ENCODE measurements at regions not wholly inside any gene's neighbourhood (a gene's known extent, or its start where the extent isn't known, plus 50 kb on each side); places are given as distances from the start of the nearest gene placed in this dataset.

DNA sequence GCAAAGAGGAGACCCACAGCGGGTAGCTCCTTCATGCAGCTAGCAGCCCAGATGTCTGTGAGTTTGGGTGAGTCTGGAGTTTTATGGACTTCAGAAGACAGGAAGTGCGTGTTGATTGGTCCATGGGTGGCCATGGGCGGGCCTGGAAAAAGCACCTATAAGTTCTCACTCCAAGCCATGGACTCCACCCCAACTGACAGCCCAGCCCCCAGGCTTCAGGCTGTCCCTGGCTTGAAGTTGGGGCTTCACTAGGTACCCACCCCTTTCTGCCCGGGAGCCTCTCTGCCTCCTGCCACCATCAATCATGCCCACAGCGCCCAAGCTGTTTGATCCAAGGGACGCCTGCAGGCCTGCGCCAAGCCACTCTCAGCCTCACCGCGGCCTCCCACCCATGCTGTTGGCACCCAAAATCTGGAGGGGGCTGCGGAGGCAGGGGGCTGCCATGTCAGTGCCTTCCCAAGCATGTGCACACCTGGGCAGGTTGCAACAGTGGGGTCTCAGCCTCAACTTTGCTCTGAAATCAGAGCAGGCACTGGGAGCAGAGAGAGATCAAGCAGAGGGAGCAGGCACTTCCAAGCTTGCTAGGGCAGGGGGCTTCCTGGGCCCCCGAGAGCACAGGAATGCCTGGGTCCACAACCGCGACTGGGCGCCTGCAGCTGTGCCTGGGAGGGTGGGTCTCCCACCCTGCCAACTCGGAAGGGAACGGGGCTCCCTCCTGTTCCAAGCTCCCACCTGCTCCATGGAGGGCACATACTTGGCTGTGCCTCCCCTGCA lies 1503.7 kb downstream of the CDH11 start:
- Mint-ChIP-seq H3K4me3 (no peak overlapping the region), H3K36me3 (no peaks in the 10 kb centered on the region), H3K9me3 (peaks cover 3 to 5% of the 10 kb centered on the region in 2 donors), H3K4me1 (no peaks in the 10 kb centered on the region), H3K27ac (no peak overlapping the region), H3K27me3 (ENCODE audit: low read depth in 2 of 2) (no peaks in the 10 kb centered on the region)
- H3K4me3 ChIP-seq (ENCODE audit: low read length) = no peak overlapping the region
- H3K27ac ChIP-seq (ENCODE audit: low read length) = no peak overlapping the region
- WGBS (ENCODE audit: insufficient coverage) = 90% methylated on average over 16 of the region's 16 CpGs
- TF ChIP-seq, protein P1, sequence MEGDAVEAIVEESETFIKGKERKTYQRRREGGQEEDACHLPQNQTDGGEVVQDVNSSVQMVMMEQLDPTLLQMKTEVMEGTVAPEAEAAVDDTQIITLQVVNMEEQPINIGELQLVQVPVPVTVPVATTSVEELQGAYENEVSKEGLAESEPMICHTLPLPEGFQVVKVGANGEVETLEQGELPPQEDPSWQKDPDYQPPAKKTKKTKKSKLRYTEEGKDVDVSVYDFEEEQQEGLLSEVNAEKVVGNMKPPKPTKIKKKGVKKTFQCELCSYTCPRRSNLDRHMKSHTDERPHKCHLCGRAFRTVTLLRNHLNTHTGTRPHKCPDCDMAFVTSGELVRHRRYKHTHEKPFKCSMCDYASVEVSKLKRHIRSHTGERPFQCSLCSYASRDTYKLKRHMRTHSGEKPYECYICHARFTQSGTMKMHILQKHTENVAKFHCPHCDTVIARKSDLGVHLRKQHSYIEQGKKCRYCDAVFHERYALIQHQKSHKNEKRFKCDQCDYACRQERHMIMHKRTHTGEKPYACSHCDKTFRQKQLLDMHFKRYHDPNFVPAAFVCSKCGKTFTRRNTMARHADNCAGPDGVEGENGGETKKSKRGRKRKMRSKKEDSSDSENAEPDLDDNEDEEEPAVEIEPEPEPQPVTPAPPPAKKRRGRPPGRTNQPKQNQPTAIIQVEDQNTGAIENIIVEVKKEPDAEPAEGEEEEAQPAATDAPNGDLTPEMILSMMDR (IDR thresholded peaks at IDR 0.05) = no peak
- H3K27me3 ChIP-seq (ENCODE audit: control insufficient read depth, insufficient read depth, low read length) = no peaks in the 10 kb centered on the region
- H3K36me3 ChIP-seq (ENCODE audit: control insufficient read depth, insufficient read depth, low read length) = no peaks in the 10 kb centered on the region
- intact Hi-C loops (cut with micrococcal nuclease) = no loop called here
- H3K9me3 ChIP-seq (ENCODE audit: control insufficient read depth, insufficient read depth, low read length) = peaks cover 8% of the 10 kb centered on the region
- DNase-seq (no peak), ATAC-seq (no peak)
- no peaks in the 10 kb centered on the region for H3K4me1 ChIP-seq (ENCODE audit: control insufficient read depth, insufficient read depth, low read length)

- no peaks in the 10 kb centered on the region for H3K4me1 Mint-ChIP-seq
- 25% methylated on average over 55 of the region's 55 CpGs for WGBS (ENCODE audit: insufficient coverage)
- H3K27me3 Mint-ChIP-seq (ENCODE audit: low read depth in 2 of 2) = no peaks in the 10 kb centered on the region
- no peak overlapping the region for H3K27ac Mint-ChIP-seq
- TF ChIP-seq, protein P1 (IDR thresholded peaks at IDR 0.05) = no peak
- Histone ChIP-seq H3K36me3 (ENCODE audit: control insufficient read depth, insufficient read depth, low read length) (no peaks in the 10 kb centered on the region), H3K27me3 (ENCODE audit: control insufficient read depth, insufficient read depth, low read length) (no peaks in the 10 kb centered on the region), H3K27ac (ENCODE audit: low read length) (no peak overlapping the region), H3K9me3 (ENCODE audit: control insufficient read depth, insufficient read depth, low read length) (peaks cover 8% of the 10 kb centered on the region), H3K4me3 (ENCODE audit: low read length) (no peak overlapping the region), H3K4me1 (ENCODE audit: control insufficient read depth, insufficient read depth, low read length) (no peaks in the 10 kb centered on the region)
- intact Hi-C loops (cut with micrococcal nuclease) = no loop called here
- H3K9me3 Mint-ChIP-seq = peaks cover 7 to 12% of the 10 kb centered on the region in 2 donors
- no peaks in the 10 kb centered on the region for H3K36me3 Mint-ChIP-seq
- no peak for ATAC-seq
- H3K4me3 Mint-ChIP-seq = no peak overlapping the region
- DNase-seq = no peak
Observed at GRCh38 chr16:63617047-63617989, 1504.5 kb downstream of the CDH11 start.

- H3K36me3 Mint-ChIP-seq = no peaks in the 10 kb centered on the region
- H3K27ac Mint-ChIP-seq = no peak overlapping the region
- TF ChIP-seq, protein P1 (IDR thresholded peaks at IDR 0.05) = no peak
- no peak for DNase-seq
- intact Hi-C loops (cut with micrococcal nuclease) = no loop called here
- Histone ChIP-seq H3K4me1 (ENCODE audit: control insufficient read depth, insufficient read depth, low read length) (no peaks in the 10 kb centered on the region), H3K27ac (ENCODE audit: low read length) (no peak overlapping the region), H3K36me3 (ENCODE audit: control insufficient read depth, insufficient read depth, low read length) (no peaks in the 10 kb centered on the region), H3K9me3 (ENCODE audit: control insufficient read depth, insufficient read depth, low read length) (peaks cover 8% of the 10 kb centered on the region), H3K4me3 (ENCODE audit: low read length) (no peak overlapping the region), H3K27me3 (ENCODE audit: control insufficient read depth, insufficient read depth, low read length) (no peaks in the 10 kb centered on the region)
- H3K4me3 Mint-ChIP-seq = no peak overlapping the region
- H3K9me3 Mint-ChIP-seq = peaks cover 11 to 17% of the 10 kb centered on the region in 2 donors
- no peak for ATAC-seq
- WGBS (ENCODE audit: insufficient coverage) = 90% methylated on average over 3 of the region's 3 CpGs
- no peaks in the 10 kb centered on the region for H3K27me3 Mint-ChIP-seq (ENCODE audit: low read depth in 2 of 2)
- H3K4me1 Mint-ChIP-seq = no peaks in the 10 kb centered on the region
Observed at GRCh38 chr16:63614429-63614828, 1507.4 kb downstream of the CDH11 start.

Measured in natural killer cell (primary cell).